ENCODE measurements at regions not wholly inside any gene's neighbourhood (a gene's known extent, or its start where the extent isn't known, plus 50 kb on each side); places are given as distances from the start of the nearest gene placed in this dataset.

- Histone ChIP-seq H3K27me3 (ENCODE audit: control insufficient read depth, insufficient read depth, low read length) (no peaks in the 10 kb centered on the region), H3K27ac (ENCODE audit: low read length) (no peak overlapping the region), H3K4me1 (ENCODE audit: control insufficient read depth, low read depth, low read length) (no peaks in the 10 kb centered on the region), H3K9me3 (ENCODE audit: control insufficient read depth, low read depth, low read length) (no peaks in the 10 kb centered on the region), H3K4me3 (ENCODE audit: low read length) (no peak overlapping the region), H3K36me3 (ENCODE audit: control insufficient read depth, low read depth, low read length) (no peaks in the 10 kb centered on the region), H3K9ac (ENCODE audit: low read length) (no peak overlapping the region)
Measured at GRCh38 chr11:129686269-129686668, 129.4 kb upstream of the TMEM45B start.

- no peak overlapping the region for H3K9ac ChIP-seq (ENCODE audit: low read length)
- no peaks in the 10 kb centered on the region for H3K4me1 ChIP-seq (ENCODE audit: control insufficient read depth, low read depth, low read length)
- peaks cover 13% of the 10 kb centered on the region for H3K27me3 ChIP-seq (ENCODE audit: control insufficient read depth, insufficient read depth, low read length)
- no peak overlapping the region for H3K4me3 ChIP-seq (ENCODE audit: low read length)
- H3K36me3 ChIP-seq (ENCODE audit: control insufficient read depth, low read depth, low read length) = no peaks in the 10 kb centered on the region
- H3K27ac ChIP-seq (ENCODE audit: low read length) = no peak overlapping the region
- no peaks in the 10 kb centered on the region for H3K9me3 ChIP-seq (ENCODE audit: control insufficient read depth, low read depth, low read length)
Measured at GRCh38 chr11:129691142-129691541, 124.5 kb upstream of the TMEM45B start.

- no peak overlapping the region for H3K4me3 ChIP-seq (ENCODE audit: low read length)
- H3K9me3 ChIP-seq (ENCODE audit: control insufficient read depth, low read depth, low read length) = no peaks in the 10 kb centered on the region
- no peak overlapping the region for H3K27ac ChIP-seq (ENCODE audit: low read length)
- no peaks in the 10 kb centered on the region for H3K4me1 ChIP-seq (ENCODE audit: control insufficient read depth, low read depth, low read length)
- peaks cover 13% of the 10 kb centered on the region for H3K27me3 ChIP-seq (ENCODE audit: control insufficient read depth, insufficient read depth, low read length)
- H3K36me3 ChIP-seq (ENCODE audit: control insufficient read depth, low read depth, low read length) = no peaks in the 10 kb centered on the region
- no peak overlapping the region for H3K9ac ChIP-seq (ENCODE audit: low read length)
Measured at GRCh38 chr11:129694538-129694937, 121.1 kb upstream of the TMEM45B start.

- Histone ChIP-seq H3K4me3 (ENCODE audit: low read length) (no peak overlapping the region), H3K27me3 (ENCODE audit: control insufficient read depth, insufficient read depth, low read length) (peaks cover 13% of the 10 kb centered on the region), H3K9me3 (ENCODE audit: control insufficient read depth, low read depth, low read length) (no peaks in the 10 kb centered on the region), H3K36me3 (ENCODE audit: control insufficient read depth, low read depth, low read length) (no peaks in the 10 kb centered on the region), H3K4me1 (ENCODE audit: control insufficient read depth, low read depth, low read length) (no peaks in the 10 kb centered on the region), H3K27ac (ENCODE audit: low read length) (no peak overlapping the region), H3K9ac (ENCODE audit: low read length) (no peak overlapping the region)
Measured at GRCh38 chr11:129694966-129695365, 120.7 kb upstream of the TMEM45B start.

GRCh38 chr11:129695571-129696308 is 119.9 kb upstream of the TMEM45B start:
- H3K4me3 ChIP-seq (ENCODE audit: low read length) = peak overlapping the region; percentile 60
- H3K36me3 ChIP-seq (ENCODE audit: control insufficient read depth, low read depth, low read length) = no peaks in the 10 kb centered on the region
- no peak overlapping the region for H3K27ac ChIP-seq (ENCODE audit: low read length)
- H3K9me3 ChIP-seq (ENCODE audit: control insufficient read depth, low read depth, low read length) = no peaks in the 10 kb centered on the region
- H3K9ac ChIP-seq (ENCODE audit: low read length) = no peak overlapping the region
- peaks cover 13% of the 10 kb centered on the region for H3K27me3 ChIP-seq (ENCODE audit: control insufficient read depth, insufficient read depth, low read length)
- no peaks in the 10 kb centered on the region for H3K4me1 ChIP-seq (ENCODE audit: control insufficient read depth, low read depth, low read length)

GRCh38 chr11:129696309-129696989 is 119.2 kb upstream of the TMEM45B start:
- no peaks in the 10 kb centered on the region for H3K36me3 ChIP-seq (ENCODE audit: control insufficient read depth, low read depth, low read length)
- peaks cover 13% of the 10 kb centered on the region for H3K27me3 ChIP-seq (ENCODE audit: control insufficient read depth, insufficient read depth, low read length)
- H3K4me1 ChIP-seq (ENCODE audit: control insufficient read depth, low read depth, low read length) = no peaks in the 10 kb centered on the region
- no peak overlapping the region for H3K9ac ChIP-seq (ENCODE audit: low read length)
- no peak overlapping the region for H3K4me3 ChIP-seq (ENCODE audit: low read length)
- H3K27ac ChIP-seq (ENCODE audit: low read length) = no peak overlapping the region
- no peaks in the 10 kb centered on the region for H3K9me3 ChIP-seq (ENCODE audit: control insufficient read depth, low read depth, low read length)

GRCh38 chr11:129698212-129698611 is 117.4 kb upstream of the TMEM45B start:
- Histone ChIP-seq H3K4me3 (ENCODE audit: low read length) (no peak overlapping the region), H3K27me3 (ENCODE audit: control insufficient read depth, insufficient read depth, low read length) (peaks cover 13% of the 10 kb centered on the region), H3K9me3 (ENCODE audit: control insufficient read depth, low read depth, low read length) (no peaks in the 10 kb centered on the region), H3K36me3 (ENCODE audit: control insufficient read depth, low read depth, low read length) (no peaks in the 10 kb centered on the region), H3K9ac (ENCODE audit: low read length) (no peak overlapping the region), H3K4me1 (ENCODE audit: control insufficient read depth, low read depth, low read length) (no peaks in the 10 kb centered on the region), H3K27ac (ENCODE audit: low read length) (no peak overlapping the region)

- Histone ChIP-seq H3K27ac (ENCODE audit: low read length) (no peak overlapping the region), H3K9ac (ENCODE audit: low read length) (no peak overlapping the region), H3K4me3 (ENCODE audit: low read length) (no peak overlapping the region), H3K9me3 (ENCODE audit: control insufficient read depth, low read depth, low read length) (no peaks in the 10 kb centered on the region), H3K27me3 (ENCODE audit: control insufficient read depth, insufficient read depth, low read length) (peaks cover 12% of the 10 kb centered on the region), H3K36me3 (ENCODE audit: control insufficient read depth, low read depth, low read length) (no peaks in the 10 kb centered on the region), H3K4me1 (ENCODE audit: control insufficient read depth, low read depth, low read length) (no peaks in the 10 kb centered on the region)
Measured at GRCh38 chr11:129699711-129700304, 115.8 kb upstream of the TMEM45B start.

- no peak overlapping the region for H3K9ac ChIP-seq (ENCODE audit: low read length)
- no peaks in the 10 kb centered on the region for H3K9me3 ChIP-seq (ENCODE audit: control insufficient read depth, low read depth, low read length)
- H3K4me1 ChIP-seq (ENCODE audit: control insufficient read depth, low read depth, low read length) = no peaks in the 10 kb centered on the region
- no peak overlapping the region for H3K4me3 ChIP-seq (ENCODE audit: low read length)
- no peaks in the 10 kb centered on the region for H3K36me3 ChIP-seq (ENCODE audit: control insufficient read depth, low read depth, low read length)
- no peak overlapping the region for H3K27ac ChIP-seq (ENCODE audit: low read length)
- H3K27me3 ChIP-seq (ENCODE audit: control insufficient read depth, insufficient read depth, low read length) = peaks cover 3% of the 10 kb centered on the region
Measured at GRCh38 chr11:129700701-129701100, 114.9 kb upstream of the TMEM45B start.

- H3K27me3 ChIP-seq (ENCODE audit: control insufficient read depth, insufficient read depth, low read length) = no peaks in the 10 kb centered on the region
- no peak overlapping the region for H3K27ac ChIP-seq (ENCODE audit: low read length)
- H3K9me3 ChIP-seq (ENCODE audit: control insufficient read depth, low read depth, low read length) = no peaks in the 10 kb centered on the region
- H3K4me3 ChIP-seq (ENCODE audit: low read length) = no peak overlapping the region
- H3K36me3 ChIP-seq (ENCODE audit: control insufficient read depth, low read depth, low read length) = no peaks in the 10 kb centered on the region
- no peaks in the 10 kb centered on the region for H3K4me1 ChIP-seq (ENCODE audit: control insufficient read depth, low read depth, low read length)
- no peak overlapping the region for H3K9ac ChIP-seq (ENCODE audit: low read length)
Measured at GRCh38 chr11:129701706-129702105, 113.9 kb upstream of the TMEM45B start.

- H3K4me1 ChIP-seq (ENCODE audit: control insufficient read depth, low read depth, low read length) = no peaks in the 10 kb centered on the region
- no peaks in the 10 kb centered on the region for H3K9me3 ChIP-seq (ENCODE audit: control insufficient read depth, low read depth, low read length)
- H3K27me3 ChIP-seq (ENCODE audit: control insufficient read depth, insufficient read depth, low read length) = no peaks in the 10 kb centered on the region
- H3K9ac ChIP-seq (ENCODE audit: low read length) = no peak overlapping the region
- no peaks in the 10 kb centered on the region for H3K36me3 ChIP-seq (ENCODE audit: control insufficient read depth, low read depth, low read length)
- no peak overlapping the region for H3K4me3 ChIP-seq (ENCODE audit: low read length)
- no peak overlapping the region for H3K27ac ChIP-seq (ENCODE audit: low read length)
Measured at GRCh38 chr11:129702410-129703398, 112.9 kb upstream of the TMEM45B start.

All from iPS-18a (cell line).